Mucosa of descending colon (tissue), 3 donors: ENCODE measurements at regions not wholly inside any gene's neighbourhood (a gene's known extent, or its start where the extent isn't known, plus 50 kb on each side); places are given as distances from the start of the nearest gene placed in this dataset.

Source experiments
- ATAC-seq: fragments of 200-7000 bp; cut with Tn5 transposase; one replicate; pipeline ENCODE4 v1.9.1; 2020; ENCODE audit warnings: mild to moderate bottlenecking, moderate library complexity
- DNase-seq, 3 donors: peaks; one replicate each; pipeline ENCODE4 v3.0.0-alpha.2; 2020
- H3K36me3 ChIP-seq: fragments of 200-600 bp; one replicate; pipeline ENCODE4 v1.8.0; 2021; ENCODE audit warnings: low read depth, mild to moderate bottlenecking
- H3K4me1 ChIP-seq: fragments of 200-600 bp; one replicate; pipeline ENCODE4 v1.8.0; 2021; ENCODE audit warnings: low read depth, mild to moderate bottlenecking
- H3K4me3 ChIP-seq: fragments of 200-600 bp; one replicate; pipeline ENCODE4 v1.8.0; 2021; ENCODE audit warnings: mild to moderate bottlenecking
- H3K9me3 ChIP-seq: fragments of 200-600 bp; one replicate; pipeline ENCODE4 v1.8.0; 2021; ENCODE audit warnings: mild to moderate bottlenecking
- intact Hi-C, 2 donors: fragments of 100-400 bp; cut with DNase I in 1 of 2; cut with micrococcal nuclease in 1 of 2; formaldehyde crosslinking; loops; one replicate each; pipeline versions ENCODE4 v1.11.0 to v1.11.1; 2022; cut with DNase I, micrococcal nuclease
- TF ChIP-seq, protein P1 (sequence below): fragments of 200-600 bp; IDR thresholded peaks from one replicate; pipeline ENCODE4 v1.8.0; 2022; ENCODE audit warnings: antibody characterized with exemption, mild to moderate bottlenecking
- donor health status: DM: no; HTN: no; CAD: no; lungs with moderate emphysema.
- donor health status: DM: no; HTN: no; CAD: no.
- donor health status: DM: no; HTN: yes; CAD: no.

DNA sequence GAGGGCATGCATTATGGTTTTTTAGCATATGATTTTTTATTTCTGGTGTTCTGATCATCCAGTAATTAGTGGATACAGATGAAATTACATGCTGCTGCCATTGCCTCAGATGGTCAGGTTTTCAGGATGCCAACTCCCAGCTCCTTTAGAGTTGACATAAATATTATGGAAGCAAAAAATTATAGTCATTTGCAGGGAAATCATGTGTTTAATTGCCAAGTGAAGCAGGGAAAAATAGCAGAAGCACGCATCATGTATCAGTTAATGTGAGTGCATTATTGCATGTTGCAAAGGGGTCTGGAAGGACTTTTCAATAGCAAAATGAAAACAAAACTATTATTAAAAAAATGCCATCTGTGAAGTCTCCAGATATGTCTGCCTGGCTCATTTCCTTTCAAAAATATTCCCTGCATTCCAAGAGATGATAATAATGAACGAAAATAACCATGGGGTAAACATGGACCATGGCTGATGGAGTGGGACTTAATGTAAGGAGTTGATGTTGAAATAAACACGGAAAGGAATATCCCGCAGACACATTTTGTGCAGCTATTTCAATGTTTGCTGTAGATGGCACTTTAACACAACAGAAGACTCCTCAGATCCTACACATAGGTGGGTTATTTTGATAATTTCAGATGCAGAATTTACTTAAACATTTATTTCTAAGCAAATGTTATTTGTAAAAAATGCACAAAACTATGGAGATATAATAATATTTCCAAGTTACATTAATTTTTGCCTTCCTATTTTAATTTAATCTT is 87.7 kb upstream of the DYNAP start:
- ATAC-seq (no peak), DNase-seq (no peak)
- H3K4me1 ChIP-seq: no peaks in the 10 kb centered on the region
- no peaks in the 10 kb centered on the region for H3K9me3 ChIP-seq
- H3K36me3 ChIP-seq: no peaks in the 10 kb centered on the region
- intact Hi-C loops: no loop called here
- H3K4me3 ChIP-seq: no peak overlapping the region
- TF ChIP-seq, protein P1, sequence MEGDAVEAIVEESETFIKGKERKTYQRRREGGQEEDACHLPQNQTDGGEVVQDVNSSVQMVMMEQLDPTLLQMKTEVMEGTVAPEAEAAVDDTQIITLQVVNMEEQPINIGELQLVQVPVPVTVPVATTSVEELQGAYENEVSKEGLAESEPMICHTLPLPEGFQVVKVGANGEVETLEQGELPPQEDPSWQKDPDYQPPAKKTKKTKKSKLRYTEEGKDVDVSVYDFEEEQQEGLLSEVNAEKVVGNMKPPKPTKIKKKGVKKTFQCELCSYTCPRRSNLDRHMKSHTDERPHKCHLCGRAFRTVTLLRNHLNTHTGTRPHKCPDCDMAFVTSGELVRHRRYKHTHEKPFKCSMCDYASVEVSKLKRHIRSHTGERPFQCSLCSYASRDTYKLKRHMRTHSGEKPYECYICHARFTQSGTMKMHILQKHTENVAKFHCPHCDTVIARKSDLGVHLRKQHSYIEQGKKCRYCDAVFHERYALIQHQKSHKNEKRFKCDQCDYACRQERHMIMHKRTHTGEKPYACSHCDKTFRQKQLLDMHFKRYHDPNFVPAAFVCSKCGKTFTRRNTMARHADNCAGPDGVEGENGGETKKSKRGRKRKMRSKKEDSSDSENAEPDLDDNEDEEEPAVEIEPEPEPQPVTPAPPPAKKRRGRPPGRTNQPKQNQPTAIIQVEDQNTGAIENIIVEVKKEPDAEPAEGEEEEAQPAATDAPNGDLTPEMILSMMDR: no peak

DNA sequence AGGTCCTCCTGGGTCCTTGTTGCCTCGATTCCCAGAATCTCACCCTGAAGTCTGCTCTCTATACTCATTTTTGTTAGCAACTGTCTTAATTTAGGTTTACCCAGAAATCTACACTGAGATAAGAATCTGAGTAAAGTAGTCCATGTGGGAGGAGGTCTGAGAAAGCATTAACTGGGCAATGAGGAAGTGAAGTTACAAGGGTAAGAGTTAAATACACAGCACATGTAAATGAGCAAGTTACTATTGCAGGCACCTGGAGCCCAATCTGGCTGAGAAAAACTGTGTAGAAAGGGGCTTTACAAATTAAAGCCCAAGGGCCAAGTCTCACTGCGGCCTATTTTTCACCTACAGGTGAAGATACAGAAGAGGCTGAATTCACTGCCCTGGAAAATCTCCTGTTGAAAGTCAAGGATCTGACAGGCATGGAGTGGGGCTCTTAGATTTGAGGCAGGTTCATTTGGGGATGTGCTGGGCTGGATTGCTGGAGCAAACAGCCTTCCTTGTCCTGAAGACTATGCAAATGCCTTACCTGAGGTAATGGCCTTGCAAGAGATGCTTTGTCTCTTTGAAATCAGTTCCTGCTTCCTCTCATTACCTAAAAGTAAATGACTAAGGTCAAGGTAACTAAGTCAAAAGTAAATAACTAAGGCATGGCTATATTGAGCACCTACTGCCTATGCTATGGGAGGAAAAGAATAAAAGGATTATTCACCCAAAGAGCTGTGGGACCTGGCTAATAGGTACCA is 84.4 kb upstream of the DYNAP start:
- peak; percentile 97 for ATAC-seq
- intact Hi-C loops: no loop called here
- TF ChIP-seq, protein P1: no peak
- Histone ChIP-seq H3K4me3 (no peak overlapping the region), H3K36me3 (no peaks in the 10 kb centered on the region), H3K9me3 (no peaks in the 10 kb centered on the region), H3K4me1 (no peaks in the 10 kb centered on the region)
- DNase-seq: peak in 2 of 3 donors; percentile 21 to 29

DNA sequence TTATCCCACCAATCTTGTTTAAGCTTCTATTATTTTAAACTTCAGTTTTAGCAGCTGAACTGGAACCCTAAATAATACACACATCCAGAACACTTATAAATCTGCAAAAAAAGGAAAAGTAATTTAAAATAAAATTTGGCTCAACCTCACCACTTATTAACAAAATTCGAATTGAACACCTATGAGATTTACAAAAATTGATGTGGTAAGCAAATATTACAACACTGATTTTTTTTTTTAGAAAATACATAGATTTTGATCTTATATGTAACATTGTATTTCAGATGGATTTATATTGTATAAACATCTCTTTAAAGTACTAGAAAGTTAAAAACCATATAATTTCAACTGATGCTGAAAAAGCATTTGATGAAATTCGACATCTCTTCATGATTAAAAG is 81.3 kb upstream of the DYNAP start:
- intact Hi-C loops: no loop called here
- Histone ChIP-seq H3K9me3 (no peaks in the 10 kb centered on the region), H3K4me1 (no peaks in the 10 kb centered on the region), H3K36me3 (no peaks in the 10 kb centered on the region), H3K4me3 (no peak overlapping the region)
- DNase-seq (no peak), ATAC-seq (no peak)
- TF ChIP-seq, protein P1: no peak

DNA sequence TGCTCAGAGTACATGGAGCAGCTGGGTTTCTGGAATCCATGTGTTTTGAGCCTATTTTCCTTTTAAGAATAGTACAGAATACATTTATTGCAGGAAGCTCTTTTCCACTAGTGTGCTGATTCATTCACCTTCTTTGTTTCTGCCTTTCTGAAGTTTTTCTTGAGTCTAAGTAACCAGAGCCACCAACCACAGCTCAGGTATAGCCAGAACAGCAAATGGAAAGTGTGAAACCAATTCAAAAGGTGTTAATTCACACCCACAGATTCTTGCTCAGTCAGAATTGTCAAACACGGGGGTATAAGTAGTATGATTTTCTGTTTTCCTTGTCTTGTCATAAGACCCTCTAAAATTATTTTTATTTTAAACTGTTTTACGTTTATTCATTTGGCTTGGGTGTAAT is 75.9 kb upstream of the DYNAP start:
- H3K4me3 ChIP-seq: no peak overlapping the region
- H3K9me3 ChIP-seq: no peaks in the 10 kb centered on the region
- TF ChIP-seq, protein P1: no peak
- no peaks in the 10 kb centered on the region for H3K36me3 ChIP-seq
- intact Hi-C loops: no loop called here
- no peak for DNase-seq
- H3K4me1 ChIP-seq: no peaks in the 10 kb centered on the region
- peak; percentile 7 for ATAC-seq

DNA sequence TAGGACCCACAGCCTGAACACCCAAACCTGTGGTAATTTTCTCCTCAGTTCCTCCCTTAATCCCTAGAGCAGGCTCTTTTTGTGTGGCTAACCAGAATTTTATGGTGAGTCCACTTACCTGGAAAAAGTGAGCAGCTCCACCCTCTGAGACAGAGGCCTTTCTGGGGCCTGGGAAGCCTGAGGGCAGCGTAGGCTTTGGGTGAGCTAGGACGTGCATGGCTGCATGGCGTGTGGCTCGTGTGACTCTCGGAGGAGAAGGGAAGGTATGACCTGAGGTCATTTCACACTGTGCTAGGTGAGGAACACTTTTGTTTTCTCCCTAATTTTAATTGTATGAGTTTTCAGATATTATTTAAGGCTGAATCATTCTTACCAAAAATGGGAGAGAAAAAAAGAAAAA is 73.5 kb upstream of the DYNAP start:
- intact Hi-C loops: no loop called here
- DNase-seq (no peak), ATAC-seq (no peak)

More for the DNA sequence above, 73.5 kb upstream of the DYNAP start:
- H3K4me1 ChIP-seq: no peaks in the 10 kb centered on the region
- TF ChIP-seq, protein P1: no peak
- no peak overlapping the region for H3K4me3 ChIP-seq
- H3K36me3 ChIP-seq: no peaks in the 10 kb centered on the region
- no peaks in the 10 kb centered on the region for H3K9me3 ChIP-seq
